DOHH2 (cell line): ENCODE measurements at regions not wholly inside any gene's neighbourhood (a gene's known extent, or its start where the extent isn't known, plus 50 kb on each side); places are given as distances from the start of the nearest gene placed in this dataset.

ENCODE experiments used
- H3F3A ChIP-seq: fragments of 200-600 bp; sonication (generic), shearing (Covaris generic); 2 replicates; pipeline ENCODE4 v1.6.0; 2016; ENCODE audit warnings: antibody characterized with exemption, mild to moderate bottlenecking; ENCODE audit not compliant: control insufficient read depth, insufficient read depth
- H3K27ac ChIP-seq: fragments of 200-600 bp; sonication (generic); 2 replicates; pipeline ENCODE4 v1.5.1; 2014; ENCODE audit warnings: low read depth, mild to moderate bottlenecking, low read length, moderate library complexity
- H3K27me3 ChIP-seq: fragments of 200-600 bp; sonication (generic); 2 replicates; pipeline ENCODE4 v1.6.1; 2014; ENCODE audit warnings: mild to moderate bottlenecking, low read length, mixed read lengths; ENCODE audit not compliant: control insufficient read depth
- H3K36me3 ChIP-seq: fragments of 200-600 bp; sonication (generic); 2 replicates; pipeline ENCODE4 v1.6.1; 2014; ENCODE audit warnings: mild to moderate bottlenecking, low read length, moderate library complexity, mixed read lengths; ENCODE audit not compliant: control insufficient read depth
- H3K4me1 ChIP-seq: fragments of 200-600 bp; sonication (generic); 2 replicates; pipeline ENCODE4 v1.6.1; 2014; ENCODE audit warnings: mild to moderate bottlenecking, low read length, mixed read lengths; ENCODE audit not compliant: control insufficient read depth
- H3K4me2 ChIP-seq: fragments of 200-600 bp; sonication (generic); 2 replicates; pipeline ENCODE4 v1.6.0; 2014; ENCODE audit warnings: mild to moderate bottlenecking, low read length, moderate library complexity
- H3K4me3 ChIP-seq: fragments of 200-600 bp; sonication (generic); 2 replicates; pipeline ENCODE4 v1.5.1; 2014; ENCODE audit warnings: mild to moderate bottlenecking, low read length, mixed read lengths
- H3K79me2 ChIP-seq: fragments of 200-600 bp; sonication (generic); 2 replicates; pipeline ENCODE4 v1.6.1; 2014; ENCODE audit warnings: mild to moderate bottlenecking, low read length, mixed read lengths; ENCODE audit not compliant: control insufficient read depth
- H3K9me2 ChIP-seq: fragments of 200-600 bp; sonication (generic); replicated peaks from 2 replicates; pipeline ENCODE4 v1.6.1; 2014; ENCODE audit warnings: mild to moderate bottlenecking, low read length, mixed read lengths; ENCODE audit not compliant: control insufficient read depth
- H3K9me3 ChIP-seq: fragments of 200-600 bp; sonication (generic); 2 replicates; pipeline ENCODE4 v1.6.1; 2014; ENCODE audit warnings: antibody characterized with exemption, low read length, mixed read lengths; ENCODE audit not compliant: control insufficient read depth, insufficient read depth
- H4K20me1 ChIP-seq: fragments of 200-600 bp; sonication (generic); 2 replicates; pipeline ENCODE4 v1.6.0; 2014; ENCODE audit warnings: low read depth, mild to moderate bottlenecking, antibody characterized with exemption, low read length, moderate library complexity; ENCODE audit not compliant: control insufficient read depth, insufficient read depth
- CTCF ChIP-seq: fragments of 200-600 bp; sonication (generic); IDR thresholded peaks from one replicate; pipeline ENCODE4 v1.5.1; 2014; ENCODE audit warnings: antibody characterized with exemption, mild to moderate bottlenecking, low read depth, low read length; ENCODE audit not compliant: poor library complexity, severe bottlenecking
- EZH2phosphoT487 ChIP-seq: fragments of 200-600 bp; sonication (generic); IDR thresholded peaks from 2 replicates; pipeline ENCODE4 v1.6.1; 2017; ENCODE audit warnings: borderline replicate concordance, mild to moderate bottlenecking, antibody characterized with exemption, low read length, moderate library complexity, mixed read lengths

- Histone ChIP-seq H3K4me3 (no peak overlapping the region), H3K4me2 (no peak overlapping the region), H3K9me3 (no peaks in the 10 kb centered on the region), H3K79me2 (no peaks in the 10 kb centered on the region), H4K20me1 (no peaks in the 10 kb centered on the region), H3K4me1 (no peaks in the 10 kb centered on the region), H3F3A (no peaks in the 10 kb centered on the region), H3K27me3 (no peaks in the 10 kb centered on the region), H3K9me2 (no peaks in the 10 kb centered on the region), H3K27ac (no peak overlapping the region), H3K36me3 (no peaks in the 10 kb centered on the region)
- TF ChIP-seq EZH2phosphoT487 (no peak), CTCF (no peak)
Measured at GRCh38 chr12:127411981-127412380, 855.0 kb upstream of the TMEM132C start.

DNA sequence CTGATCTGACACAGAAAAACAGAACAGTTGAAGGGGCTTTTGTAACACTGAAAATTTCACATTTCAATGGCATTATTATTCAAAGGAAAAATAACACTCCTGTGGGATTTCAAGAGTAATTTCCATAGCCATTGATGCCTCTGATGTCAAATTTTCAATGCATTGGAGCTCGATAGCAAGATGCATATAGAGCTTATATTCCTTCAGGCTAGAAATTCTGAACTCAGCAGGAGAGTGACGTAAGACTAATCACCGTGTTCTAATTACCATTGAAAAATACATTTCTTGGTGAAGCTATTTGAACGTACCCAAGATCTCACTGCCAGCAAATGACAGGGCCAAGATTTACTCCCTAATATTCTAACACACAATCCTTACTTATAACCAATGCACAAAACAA, 854.1 kb upstream of the TMEM132C start:
- no peak overlapping the region for H3K4me3 ChIP-seq
- no peak for TF ChIP-seq EZH2phosphoT487
- no peak for TF ChIP-seq CTCF
- no peaks in the 10 kb centered on the region; the same call in 1 of the 2 replicates for H3K9me3 ChIP-seq
- H3K79me2 ChIP-seq: no peaks in the 10 kb centered on the region
- no peaks in the 10 kb centered on the region for H3K27me3 ChIP-seq
- H3K4me1 ChIP-seq: no peaks in the 10 kb centered on the region
- no peak overlapping the region for H3K4me2 ChIP-seq
- no peaks in the 10 kb centered on the region for H3K36me3 ChIP-seq
- H3K27ac ChIP-seq: no peak overlapping the region
- no peaks in the 10 kb centered on the region for H3F3A ChIP-seq
- H3K9me2 ChIP-seq: no peaks in the 10 kb centered on the region
- H4K20me1 ChIP-seq: no peaks in the 10 kb centered on the region

DNA sequence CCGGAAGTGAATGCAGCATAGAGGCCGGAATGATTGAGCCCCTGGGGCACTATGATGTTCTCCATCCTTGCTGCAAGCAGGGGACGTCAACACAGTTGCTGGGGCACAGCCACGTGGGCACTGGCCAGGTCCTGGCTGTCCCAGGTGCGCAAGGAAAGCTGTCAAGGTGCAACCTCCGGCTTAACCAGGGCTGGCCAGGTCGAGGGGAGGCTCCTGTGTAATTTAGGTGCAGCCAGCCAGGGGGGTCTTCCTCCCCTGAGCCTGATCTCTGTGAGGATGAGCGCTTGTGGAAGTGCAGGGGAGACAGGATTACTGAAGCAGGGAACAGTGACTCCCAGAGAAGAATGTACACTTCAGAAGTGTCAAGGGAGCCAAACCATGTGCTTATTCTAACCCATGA, 852.8 kb upstream of the TMEM132C start:
- H3K27ac ChIP-seq: no peak overlapping the region
- H3K27me3 ChIP-seq: no peaks in the 10 kb centered on the region
- no peaks in the 10 kb centered on the region for H3F3A ChIP-seq
- H3K9me3 ChIP-seq: no peaks in the 10 kb centered on the region; the same call in 1 of the 2 replicates
- no peak for TF ChIP-seq CTCF
- no peak for TF ChIP-seq EZH2phosphoT487
- H3K4me2 ChIP-seq: no peak overlapping the region
- H3K9me2 ChIP-seq: no peaks in the 10 kb centered on the region
- no peaks in the 10 kb centered on the region for H3K79me2 ChIP-seq
- H4K20me1 ChIP-seq: no peaks in the 10 kb centered on the region
- no peaks in the 10 kb centered on the region for H3K4me1 ChIP-seq
- H3K4me3 ChIP-seq: no peak overlapping the region
- H3K36me3 ChIP-seq: no peaks in the 10 kb centered on the region

DNA sequence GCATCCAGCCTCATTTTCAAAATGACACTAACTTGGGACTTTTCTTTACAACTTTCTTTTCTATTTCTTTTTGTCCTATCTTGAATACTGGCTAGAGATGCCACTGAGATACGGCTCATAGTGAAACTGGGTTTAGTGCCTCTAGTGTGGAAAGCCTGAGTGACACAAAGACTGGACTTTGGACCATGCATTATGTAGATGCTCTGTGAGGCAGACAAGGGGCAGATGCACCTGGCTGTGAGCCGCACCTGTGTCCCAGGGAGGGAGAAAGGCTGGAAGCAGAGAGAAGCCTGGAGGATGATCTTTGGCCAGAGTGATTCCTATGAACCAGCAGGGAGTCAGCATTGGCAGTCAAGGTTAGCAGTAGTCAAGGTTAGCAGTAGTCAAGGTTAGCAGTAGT, 852.3 kb upstream of the TMEM132C start:
- H3K27me3 ChIP-seq: no peaks in the 10 kb centered on the region
- no peak overlapping the region for H3K27ac ChIP-seq
- H3K4me3 ChIP-seq: no peak overlapping the region
- H4K20me1 ChIP-seq: no peaks in the 10 kb centered on the region
- H3F3A ChIP-seq: no peaks in the 10 kb centered on the region
- no peaks in the 10 kb centered on the region for H3K36me3 ChIP-seq
- H3K9me2 ChIP-seq: no peaks in the 10 kb centered on the region
- TF ChIP-seq CTCF: no peak
- no peak for TF ChIP-seq EZH2phosphoT487
- H3K9me3 ChIP-seq: no peaks in the 10 kb centered on the region; the same call in 1 of the 2 replicates
- no peak overlapping the region for H3K4me2 ChIP-seq
- no peaks in the 10 kb centered on the region for H3K4me1 ChIP-seq
- H3K79me2 ChIP-seq: no peaks in the 10 kb centered on the region
